ENCODE measurements at regions not wholly inside any gene's neighbourhood (a gene's known extent, or its start where the extent isn't known, plus 50 kb on each side); places are given as distances from the start of the nearest gene placed in this dataset.

GRCh38 chr2:65846989-65847678 is 414.7 kb upstream of the SPRED2 start:
- H3K9me3 Mint-ChIP-seq: peaks cover 4% of the 10 kb centered on the region
- no peak overlapping the region for H3K4me3 Mint-ChIP-seq
- peaks cover 4% of the 10 kb centered on the region for H3K4me1 Mint-ChIP-seq
- DNase-seq (ENCODE audit: low spot score in 2 of 2, unreplicated experiment in 2 of 2): no peak
- TF ChIP-seq, protein P1, sequence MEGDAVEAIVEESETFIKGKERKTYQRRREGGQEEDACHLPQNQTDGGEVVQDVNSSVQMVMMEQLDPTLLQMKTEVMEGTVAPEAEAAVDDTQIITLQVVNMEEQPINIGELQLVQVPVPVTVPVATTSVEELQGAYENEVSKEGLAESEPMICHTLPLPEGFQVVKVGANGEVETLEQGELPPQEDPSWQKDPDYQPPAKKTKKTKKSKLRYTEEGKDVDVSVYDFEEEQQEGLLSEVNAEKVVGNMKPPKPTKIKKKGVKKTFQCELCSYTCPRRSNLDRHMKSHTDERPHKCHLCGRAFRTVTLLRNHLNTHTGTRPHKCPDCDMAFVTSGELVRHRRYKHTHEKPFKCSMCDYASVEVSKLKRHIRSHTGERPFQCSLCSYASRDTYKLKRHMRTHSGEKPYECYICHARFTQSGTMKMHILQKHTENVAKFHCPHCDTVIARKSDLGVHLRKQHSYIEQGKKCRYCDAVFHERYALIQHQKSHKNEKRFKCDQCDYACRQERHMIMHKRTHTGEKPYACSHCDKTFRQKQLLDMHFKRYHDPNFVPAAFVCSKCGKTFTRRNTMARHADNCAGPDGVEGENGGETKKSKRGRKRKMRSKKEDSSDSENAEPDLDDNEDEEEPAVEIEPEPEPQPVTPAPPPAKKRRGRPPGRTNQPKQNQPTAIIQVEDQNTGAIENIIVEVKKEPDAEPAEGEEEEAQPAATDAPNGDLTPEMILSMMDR (IDR thresholded peaks at IDR 0.05; ENCODE audit: unreplicated experiment): no peak
- no peaks in the 10 kb centered on the region for H3K27me3 Mint-ChIP-seq (ENCODE audit: low read depth)
- no peak overlapping the region for H3K27ac Mint-ChIP-seq
- no peaks in the 10 kb centered on the region for H3K36me3 Mint-ChIP-seq

- Mint-ChIP-seq H3K27ac (no peak overlapping the region), H3K9me3 (peaks cover 11% of the 10 kb centered on the region), H3K36me3 (peaks cover 2% of the 10 kb centered on the region), H3K27me3 (ENCODE audit: low read depth) (no peaks in the 10 kb centered on the region), H3K4me3 (no peak overlapping the region), H3K4me1 (peaks cover 4% of the 10 kb centered on the region)
- TF ChIP-seq, protein P1 (IDR thresholded peaks at IDR 0.05; ENCODE audit: unreplicated experiment): no peak
- no peak for DNase-seq (ENCODE audit: low spot score in 2 of 2, unreplicated experiment in 2 of 2)
These were observed 413.2 kb upstream of the SPRED2 start for GRCh38 chr2:65845442-65846182.

DNA sequence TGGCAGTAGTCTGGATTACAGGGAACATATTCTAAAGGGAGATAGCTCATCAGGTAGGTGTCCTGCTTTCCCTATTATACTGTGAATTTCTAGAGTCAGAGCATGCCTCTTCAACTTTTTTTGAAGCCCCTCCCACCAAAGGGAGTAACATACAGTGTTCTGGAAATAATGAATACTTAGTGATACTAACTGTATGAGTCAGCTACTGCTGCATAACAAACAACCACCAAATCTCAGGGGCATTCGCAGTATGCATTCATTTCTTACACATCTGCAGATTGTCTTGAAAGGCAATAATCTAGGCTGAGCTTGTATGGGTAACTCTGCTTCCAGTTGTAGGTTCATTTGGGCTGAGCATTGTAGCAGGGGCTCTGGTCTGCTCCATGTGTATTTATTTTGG is 409.7 kb upstream of the SPRED2 start:
- Mint-ChIP-seq H3K9me3 (peaks cover 11% of the 10 kb centered on the region), H3K4me1 (peaks cover 4% of the 10 kb centered on the region), H3K4me3 (no peak overlapping the region), H3K36me3 (peaks cover 2% of the 10 kb centered on the region), H3K27me3 (ENCODE audit: low read depth) (no peaks in the 10 kb centered on the region), H3K27ac (no peak overlapping the region)
- TF ChIP-seq, protein P1 (IDR thresholded peaks at IDR 0.05; ENCODE audit: unreplicated experiment): no peak
- no peak for DNase-seq (ENCODE audit: low spot score in 2 of 2, unreplicated experiment in 2 of 2)

DNA sequence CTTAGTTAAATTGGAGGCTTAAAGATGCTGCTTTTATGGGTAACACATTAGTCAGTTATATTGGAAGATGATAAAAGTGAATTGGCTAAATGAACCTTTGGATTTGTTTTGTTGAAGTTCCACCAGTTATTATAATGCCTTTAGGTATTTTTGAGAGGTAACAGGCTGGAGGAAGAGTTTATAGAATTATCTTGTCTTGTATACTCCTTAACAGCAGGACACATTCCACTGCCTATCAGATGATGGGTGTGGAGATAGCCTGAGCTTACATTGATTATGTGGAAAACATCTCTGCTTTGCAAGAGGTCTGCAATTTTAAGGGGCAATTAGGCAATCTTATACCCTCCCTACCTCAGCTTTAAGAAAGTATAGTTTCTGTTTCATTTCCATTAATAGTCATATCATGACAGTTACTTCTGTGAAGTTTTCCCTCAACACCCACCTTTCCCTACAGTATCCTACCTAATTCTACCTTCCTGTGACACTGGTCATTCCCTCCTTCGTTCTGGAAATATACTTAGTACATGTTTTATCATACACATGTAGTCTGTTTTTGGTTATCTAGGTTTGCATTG is 403.7 kb upstream of the SPRED2 start:
- H3K27me3 Mint-ChIP-seq (ENCODE audit: low read depth): no peaks in the 10 kb centered on the region
- H3K36me3 Mint-ChIP-seq: no peaks in the 10 kb centered on the region
- H3K4me1 Mint-ChIP-seq: peaks cover 9% of the 10 kb centered on the region
- H3K27ac Mint-ChIP-seq: no peak overlapping the region
- TF ChIP-seq, protein P1 (IDR thresholded peaks at IDR 0.05; ENCODE audit: unreplicated experiment): no peak
- H3K4me3 Mint-ChIP-seq: no peak overlapping the region
- H3K9me3 Mint-ChIP-seq: no peaks in the 10 kb centered on the region
- no peak for DNase-seq (ENCODE audit: low spot score in 2 of 2, unreplicated experiment in 2 of 2)

DNA sequence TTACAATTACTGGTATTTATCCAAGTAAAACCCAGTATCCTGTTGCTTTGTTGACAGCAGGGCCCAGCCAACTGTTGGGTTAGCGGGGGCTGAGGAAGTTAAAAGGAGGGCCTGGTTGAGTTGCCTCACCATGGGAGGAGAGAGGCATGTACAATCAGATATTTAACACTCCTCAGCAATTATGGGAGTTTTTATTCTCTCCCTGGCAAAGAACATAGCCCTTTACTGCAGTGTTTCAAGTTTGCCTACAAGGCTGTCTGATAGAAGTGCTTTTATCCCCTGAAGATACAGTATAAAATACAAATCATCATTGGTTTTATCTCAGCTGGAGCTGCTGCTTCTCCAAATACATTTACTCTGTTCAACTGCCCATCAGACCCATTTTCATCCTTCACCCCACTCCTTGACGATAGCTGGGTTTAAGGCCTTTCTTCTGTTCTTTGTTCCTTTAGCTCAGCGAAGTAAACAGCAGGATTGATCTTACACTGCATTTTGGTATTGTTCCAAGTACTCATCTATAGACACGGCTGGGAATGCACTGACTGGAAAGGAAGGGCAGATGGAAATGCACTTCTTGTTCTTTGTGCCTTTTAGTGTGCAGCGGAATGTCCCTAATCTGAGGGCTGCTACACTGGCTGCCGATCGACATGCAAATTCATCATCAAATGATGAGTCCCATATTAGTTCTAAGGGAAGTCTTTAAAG is 402.5 kb upstream of the SPRED2 start:
- peaks cover 9% of the 10 kb centered on the region for H3K4me1 Mint-ChIP-seq
- no peak overlapping the region for H3K27ac Mint-ChIP-seq
- H3K4me3 Mint-ChIP-seq: no peak overlapping the region
- no peaks in the 10 kb centered on the region for H3K27me3 Mint-ChIP-seq (ENCODE audit: low read depth)
- TF ChIP-seq, protein P1 (IDR thresholded peaks at IDR 0.05; ENCODE audit: unreplicated experiment): no peak
- DNase-seq (ENCODE audit: low spot score in 2 of 2, unreplicated experiment in 2 of 2): no peak
- H3K9me3 Mint-ChIP-seq: no peaks in the 10 kb centered on the region
- no peaks in the 10 kb centered on the region for H3K36me3 Mint-ChIP-seq

Data from mesothelial cell of epicardium (in vitro differentiated cells).